ENCODE measurements at regions not wholly inside any gene's neighbourhood (a gene's known extent, or its start where the extent isn't known, plus 50 kb on each side); places are given as distances from the start of the nearest gene placed in this dataset.
A peak's percentile ranks its signal among the peaks of the same experiment; 100 is the strongest.

GRCh38 chr11:121777056-121777455 is 324.3 kb upstream of the SORL1-AS1 start:
- DNase-seq = no peak

- DNase-seq = no peak
Measured at GRCh38 chr11:121775276-121775675, 322.5 kb upstream of the SORL1-AS1 start.

GRCh38 chr11:121773076-121773475 is 320.3 kb upstream of the SORL1-AS1 start:
- peak; percentile 57 to 87 for DNase-seq

- no peak for DNase-seq
Measured at GRCh38 chr11:121770939-121771595, 318.3 kb upstream of the SORL1-AS1 start.

- no peak for DNase-seq
Measured at GRCh38 chr11:121769191-121769590, 316.4 kb upstream of the SORL1-AS1 start.

GRCh38 chr11:121767433-121767832 is 314.7 kb upstream of the SORL1-AS1 start:
- DNase-seq = no peak

- DNase-seq = no peak
Measured at GRCh38 chr11:121766991-121767390, 314.2 kb upstream of the SORL1-AS1 start.

- no peak for DNase-seq
Measured at GRCh38 chr11:121766166-121766565, 313.4 kb upstream of the SORL1-AS1 start.

GRCh38 chr11:121763526-121763925 is 310.8 kb upstream of the SORL1-AS1 start:
- DNase-seq = no peak

GRCh38 chr11:121762820-121763219 is 310.1 kb upstream of the SORL1-AS1 start:
- peak; percentile 32 to 53 for DNase-seq

GRCh38 chr11:121761186-121761585 is 308.4 kb upstream of the SORL1-AS1 start:
- no peak for DNase-seq

- no peak for DNase-seq
Measured at GRCh38 chr11:121757480-121758125, 304.8 kb upstream of the SORL1-AS1 start.

GRCh38 chr11:121755906-121756305 is 303.1 kb upstream of the SORL1-AS1 start:
- DNase-seq = no peak

- DNase-seq = no peak
Measured at GRCh38 chr11:121755191-121755590, 302.4 kb upstream of the SORL1-AS1 start.

- DNase-seq = no peak
Measured at GRCh38 chr11:121754598-121754997, 301.8 kb upstream of the SORL1-AS1 start.

- no peak for DNase-seq
Measured at GRCh38 chr11:121749691-121750090, 296.9 kb upstream of the SORL1-AS1 start.

- DNase-seq = no peak
Measured at GRCh38 chr11:121748068-121748467, 295.3 kb upstream of the SORL1-AS1 start.

GRCh38 chr11:121743285-121743684 is 290.5 kb upstream of the SORL1-AS1 start:
- DNase-seq = no peak

- DNase-seq = no peak
Measured at GRCh38 chr11:121741761-121742361, 289.1 kb upstream of the SORL1-AS1 start.

- DNase-seq = no peak
Measured at GRCh38 chr11:121741351-121741760, 288.6 kb upstream of the SORL1-AS1 start.

- DNase-seq = no peak
Measured at GRCh38 chr11:121740902-121741301, 288.1 kb upstream of the SORL1-AS1 start.

GRCh38 chr11:121733858-121734257 is 281.1 kb upstream of the SORL1-AS1 start:
- no peak for DNase-seq

- DNase-seq = no peak
Measured at GRCh38 chr11:121727942-121728341, 275.2 kb upstream of the SORL1-AS1 start.

- peak; percentile 76 to 82 for DNase-seq
Measured at GRCh38 chr11:121723246-121723741, 270.5 kb upstream of the SORL1-AS1 start.
